B cell (primary cell): ENCODE measurements at regions not wholly inside any gene's neighbourhood (a gene's known extent, or its start where the extent isn't known, plus 50 kb on each side); places are given as distances from the start of the nearest gene placed in this dataset.

Experiments used
- ATAC-seq: fragments of 200-7000 bp; cut with Tn5 transposase; one replicate; pipeline ENCODE4 v1.10.0; 2021; ENCODE audit warnings: low read depth, mild to moderate bottlenecking, moderate number of reproducible peaks, moderate library complexity
- CTCF ChIA-PET: fragments of 350-600 bp; sonication (Branson Sonifier 250); formaldehyde crosslinking; loops from one replicate; lab custom pipeline; 2021; ENCODE audit warnings: antibody characterized with exemption, inconsistent platforms; lab: Charles Lee
- POLR2A ChIA-PET: fragments of 350-600 bp; sonication (Branson Sonifier 250); formaldehyde crosslinking; loops from one replicate; lab custom pipeline; 2021; ENCODE audit warnings: antibody characterized with exemption; lab: Charles Lee
- DNase-seq: peaks from one replicate; pipeline ENCODE4 v3.0.0; 2013
- H2AFZ ChIP-seq: 2 replicates; pipeline ENCODE4 v1.6.1; 2012; ENCODE audit warnings: mild to moderate bottlenecking, low read depth, low read length; ENCODE audit not compliant: insufficient read depth, poor library complexity, severe bottlenecking
- H3K27ac ChIP-seq, 2 donors: 1 replicate in 1 of 2; 2 replicates in 1 of 2; pipeline ENCODE4 v1.5.1; 2012 to 2013; ENCODE audit warnings: low read length in 2 of 2, mild to moderate bottlenecking in 2 of 2, moderate library complexity in 1 of 2
- H3K27me3 ChIP-seq, 4 experiments: fragments of 200-600 bp in 1 of 4; sonication (generic) in 1 of 4; replicated peaks in 1 of 4; 1 replicate in 2 of 4; 2 replicates in 2 of 4; pipeline versions ENCODE4 v1.6.1 to v1.7.0; 2013 to 2016; ENCODE audit warnings: low read length in 3 of 4, mild to moderate bottlenecking in 2 of 4, mixed read lengths in 1 of 4, moderate library complexity in 1 of 4; ENCODE audit not compliant: insufficient read depth in 4 of 4, control insufficient read depth in 3 of 4; ENCODE audit errors: control extremely low read depth in 1 of 4
- H3K36me3 ChIP-seq, 2 experiments: replicated peaks in 1 of 2; 1 replicate in 1 of 2; 2 replicates in 1 of 2; pipeline versions ENCODE4 v1.6.1 to v1.7.1; 2013; ENCODE audit warnings: low read length in 1 of 2; ENCODE audit not compliant: insufficient read depth in 2 of 2, control insufficient read depth in 1 of 2; ENCODE audit errors: control extremely low read depth in 1 of 2, extremely low read depth in 1 of 2
- H3K4me1 ChIP-seq, 2 donors: fragments of 200-600 bp in 1 of 2; sonication (generic) in 1 of 2; 1 replicate in 1 of 2; 2 replicates in 1 of 2; pipeline versions ENCODE4 v1.5.1 to v1.6.1; 2013 to 2017; ENCODE audit warnings: low read length in 2 of 2; ENCODE audit not compliant: control insufficient read depth in 2 of 2, insufficient read depth in 2 of 2
- H3K4me2 ChIP-seq: replicated peaks from 2 replicates; pipeline ENCODE3; 2012; ENCODE audit warnings: mild to moderate bottlenecking, low read depth, low read length; ENCODE audit not compliant: poor library complexity, severe bottlenecking
- H3K4me3 ChIP-seq, 5 experiments: fragments of 200-600 bp in 1 of 5; sonication (generic) in 1 of 5; 1 replicate in 3 of 5; 2 replicates in 2 of 5; pipeline versions ENCODE4 v1.5.1 to v1.7.0; 2011 to 2016; ENCODE audit warnings: low read length in 4 of 5, mild to moderate bottlenecking in 4 of 5, low read depth in 2 of 5, control low read depth in 1 of 5, moderate library complexity in 1 of 5; ENCODE audit not compliant: insufficient read depth in 1 of 5; ENCODE audit errors: control extremely low read depth in 1 of 5, extremely low read depth in 1 of 5
- H3K79me2 ChIP-seq: fragments of 200-600 bp; sonication (generic); one replicate; pipeline ENCODE4 v1.6.0; 2016; ENCODE audit warnings: low read length; ENCODE audit not compliant: control insufficient read depth, insufficient read depth
- H3K9ac ChIP-seq: fragments of 200-600 bp; sonication (generic); 2 replicates; pipeline ENCODE4 v1.6.1; 2017; ENCODE audit warnings: mild to moderate bottlenecking, low read length, moderate library complexity
- H3K9me3 ChIP-seq, 3 donors: one replicate each; pipeline versions ENCODE4 v1.6.1 to v1.7.1; 2013; ENCODE audit warnings: low read length in 2 of 3; ENCODE audit not compliant: control insufficient read depth in 2 of 3, insufficient read depth in 1 of 3; ENCODE audit errors: control extremely low read depth in 1 of 3
- H4K20me1 ChIP-seq: 2 replicates; pipeline ENCODE4 v1.6.0; 2012; ENCODE audit warnings: mild to moderate bottlenecking, low read length; ENCODE audit not compliant: insufficient read depth, control insufficient read depth, poor library complexity, severe bottlenecking
- H3K27ac Mint-ChIP-seq: one replicate; pipeline ENCODE4 v1.8.0; 2021; ENCODE audit warnings: mixed read lengths
- H3K27me3 Mint-ChIP-seq: one replicate; pipeline ENCODE4 v1.8.0; 2021; ENCODE audit warnings: mixed read lengths
- H3K4me1 Mint-ChIP-seq: one replicate; pipeline ENCODE4 v1.8.0; 2021; ENCODE audit warnings: mixed read lengths
- H3K4me3 Mint-ChIP-seq: one replicate; pipeline ENCODE4 v1.8.0; 2021; ENCODE audit warnings: mixed read lengths
- H3K9me3 Mint-ChIP-seq: one replicate; pipeline ENCODE4 v1.8.0; 2022; ENCODE audit warnings: mixed read lengths; ENCODE audit not compliant: insufficient read depth
- CTCF ChIP-seq: fragments of 200-600 bp; IDR thresholded peaks from one replicate; pipeline ENCODE4 v1.8.0; 2022; ENCODE audit warnings: antibody characterized with exemption, mild to moderate bottlenecking
- EZH2 ChIP-seq: IDR thresholded peaks from 2 replicates; pipeline ENCODE4 v1.6.1; 2012; ENCODE audit warnings: borderline replicate concordance, low read depth, mild to moderate bottlenecking, moderate library complexity, low read length; ENCODE audit not compliant: insufficient read depth, poor library complexity, severe bottlenecking
- WGBS: methylation state at CpG from one replicate; pipeline ENCODE4 v1.1.5; 2013; ENCODE audit warnings: missing lambda C conversion rate; ENCODE audit not compliant: insufficient coverage; 5-methylcytosine and 5-hydroxymethylcytosine counted together
- intact Hi-C: fragments of 100-400 bp; cut with micrococcal nuclease; formaldehyde crosslinking; loops from one replicate; pipeline ENCODE4 v1.10.0; 2022

GRCh38 chr5:126043688-126044087 lies 379.5 kb upstream of the GRAMD2B start:
- TF ChIP-seq EZH2 (no peak), CTCF (no peak)
- Histone ChIP-seq H4K20me1 (no peaks in the 10 kb centered on the region), H3K27ac (no peak overlapping the region), H3K79me2 (no peaks in the 10 kb centered on the region), H3K4me1 (no peaks in the 10 kb centered on the region), H3K36me3 (no peaks in the 10 kb centered on the region), H3K4me2 (no peak overlapping the region), H2AFZ (no peak overlapping the region), H3K9ac (no peak overlapping the region), H3K4me3 (no peak overlapping the region), H3K9me3 (no peaks in the 10 kb centered on the region), H3K27me3 (no peaks in the 10 kb centered on the region)
- no peaks in the 10 kb centered on the region for H3K4me1 Mint-ChIP-seq
- ATAC-seq (no peak), DNase-seq (no peak)
- intact Hi-C loops, result no loop called here
- 92% methylated on average over 5 of the region's 5 CpGs for WGBS
- no peak overlapping the region for H3K4me3 Mint-ChIP-seq
- no peaks in the 10 kb centered on the region for H3K27me3 Mint-ChIP-seq
- no peaks in the 10 kb centered on the region for H3K9me3 Mint-ChIP-seq
- POLR2A ChIA-PET, result no interaction called here
- CTCF ChIA-PET, result no interaction called here
- no peak overlapping the region for H3K27ac Mint-ChIP-seq

DNA sequence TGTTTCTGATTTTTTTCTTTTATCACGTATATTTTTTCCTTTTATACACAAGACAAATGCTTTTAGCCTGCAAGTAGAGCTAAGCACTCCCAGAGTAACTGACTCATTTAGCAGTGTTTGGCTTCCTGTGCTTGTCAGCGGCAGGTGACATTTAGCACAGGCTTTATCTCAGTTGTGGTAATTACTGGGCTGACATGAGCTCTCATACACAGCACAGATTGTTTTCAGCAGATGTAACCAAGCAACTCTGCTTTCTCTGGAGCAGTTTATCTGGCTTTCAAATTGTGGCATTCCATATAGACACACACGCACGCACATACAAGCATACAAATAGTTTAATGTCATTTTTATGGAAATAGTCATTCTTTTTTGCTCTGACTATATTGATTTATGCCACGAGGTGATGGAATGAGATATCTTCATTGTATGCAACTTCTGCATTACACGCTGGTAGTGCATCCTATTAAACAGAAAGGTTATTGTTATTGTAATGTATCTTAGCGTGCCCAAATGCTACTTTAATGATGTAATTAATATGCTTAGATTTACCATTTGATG lies 379.0 kb upstream of the GRAMD2B start:
- Mint-ChIP-seq H3K4me3 (no peak overlapping the region), H3K4me1 (no peaks in the 10 kb centered on the region), H3K9me3 (no peaks in the 10 kb centered on the region), H3K27ac (no peak overlapping the region), H3K27me3 (no peaks in the 10 kb centered on the region)
- intact Hi-C loops, result no loop called here
- ATAC-seq (no peak), DNase-seq (no peak)
- H2AFZ ChIP-seq, result no peak overlapping the region
- 40% methylated on average over 1 of the region's 7 CpGs for WGBS
- no peaks in the 10 kb centered on the region for H3K79me2 ChIP-seq
- H3K4me3 ChIP-seq, result no peak overlapping the region
- POLR2A ChIA-PET, result no interaction called here
- H3K9ac ChIP-seq, result no peak overlapping the region
- H3K27ac ChIP-seq, result no peak overlapping the region
- H3K4me1 ChIP-seq, result no peaks in the 10 kb centered on the region
- H4K20me1 ChIP-seq, result no peaks in the 10 kb centered on the region
- no peaks in the 10 kb centered on the region for H3K9me3 ChIP-seq
- H3K4me2 ChIP-seq, result no peak overlapping the region
- no peaks in the 10 kb centered on the region for H3K27me3 ChIP-seq
- no peaks in the 10 kb centered on the region for H3K36me3 ChIP-seq
- TF ChIP-seq CTCF, result no peak
- TF ChIP-seq EZH2, result no peak
- CTCF ChIA-PET, result no interaction called here
